ENCODE measurements at regions not wholly inside any gene's neighbourhood (a gene's known extent, or its start where the extent isn't known, plus 50 kb on each side); places are given as distances from the start of the nearest gene placed in this dataset.
A peak's percentile ranks its signal among the peaks of the same experiment; 100 is the strongest.

GRCh38 chr6:95318137-95318536, 259.2 kb upstream of the MANEA start:
- no peak overlapping the region for H3K4me3 ChIP-seq (ENCODE audit: low read depth, poor library complexity, severe bottlenecking)
- no peak for TF ChIP-seq CTCF (IDR thresholded peaks at IDR 0.05)
- TF ChIP-seq POLR2A (IDR thresholded peaks at IDR 0.05) = no peak
- no peak for DNase-seq (ENCODE audit: low spot score in 2 of 2)
- intact Hi-C loops (cut with DNase I; ENCODE audit: low total_unique reads) = no loop called here
- WGBS, 2 donors = 84 to 93% methylated on average over 1 of the region's 1 CpG

DNA sequence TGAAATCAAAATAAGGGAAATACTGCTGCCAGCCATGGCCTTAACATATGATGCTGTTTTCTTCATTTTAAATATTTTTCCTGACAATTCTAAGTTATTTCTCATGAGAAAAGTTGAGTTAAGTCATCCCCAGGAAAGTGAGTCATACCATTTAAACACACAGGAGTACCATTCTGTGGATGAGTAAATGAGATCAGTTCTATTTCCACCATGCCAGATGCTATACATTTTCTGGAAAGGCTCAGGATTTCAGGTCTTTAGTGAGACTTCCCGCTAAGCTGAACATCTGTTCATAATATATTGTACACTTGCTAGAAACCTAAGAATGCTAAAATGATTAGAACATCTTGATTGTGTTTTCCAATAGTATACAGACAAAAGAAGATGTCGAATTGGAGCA, 256.2 kb upstream of the MANEA start:
- no peak for DNase-seq (ENCODE audit: low spot score in 2 of 2)
- H3K4me3 ChIP-seq (ENCODE audit: low read depth, poor library complexity, severe bottlenecking) = no peak overlapping the region
- no peak for TF ChIP-seq CTCF (IDR thresholded peaks at IDR 0.05)
- TF ChIP-seq POLR2A (IDR thresholded peaks at IDR 0.05) = no peak
- 42 to 45% methylated on average over 2 of the region's 2 CpGs for WGBS, 2 donors
- intact Hi-C loops (cut with DNase I; ENCODE audit: low total_unique reads) = no loop called here

GRCh38 chr6:95325916-95326315, 251.4 kb upstream of the MANEA start:
- DNase-seq (ENCODE audit: low spot score in 2 of 2) = no peak
- H3K4me3 ChIP-seq (ENCODE audit: low read depth, poor library complexity, severe bottlenecking) = no peak overlapping the region
- WGBS, 2 donors = 27 to 28% methylated on average over 1 of the region's 1 CpG
- TF ChIP-seq CTCF (IDR thresholded peaks at IDR 0.05) (no peak), POLR2A (IDR thresholded peaks at IDR 0.05) (no peak)
- intact Hi-C loops (cut with DNase I; ENCODE audit: low total_unique reads) = no loop called here

DNA sequence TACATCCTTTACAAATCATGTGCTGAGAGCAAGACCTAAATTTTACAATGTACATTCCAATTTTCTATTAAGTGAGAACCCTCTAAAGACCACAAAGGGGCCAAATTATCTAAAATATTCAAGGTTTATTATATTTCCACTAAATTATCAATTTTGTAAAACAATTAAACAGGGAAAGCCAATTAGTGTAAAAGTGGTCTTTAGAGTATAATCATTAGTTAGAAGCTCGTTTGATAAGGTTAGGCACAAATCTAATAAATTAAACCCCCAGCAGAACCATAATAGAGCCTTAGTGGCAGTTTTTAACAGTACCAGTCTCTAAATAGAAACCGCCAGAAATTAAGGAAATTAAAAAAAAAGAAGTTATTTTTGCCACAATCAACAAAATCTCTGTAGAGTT, 249.1 kb upstream of the MANEA start:
- no peak for TF ChIP-seq CTCF (IDR thresholded peaks at IDR 0.05)
- no peak for TF ChIP-seq POLR2A (IDR thresholded peaks at IDR 0.05)
- WGBS, 2 donors = 57 to 79% methylated on average over 2 of the region's 2 CpGs

GRCh38 chr6:95352064-95352795, 225.1 kb upstream of the MANEA start:
- 49% methylated on average over 3 of the region's 3 CpGs for WGBS, 2 donors
- intact Hi-C loops (cut with DNase I; ENCODE audit: low total_unique reads) = no loop called here
- no peak for DNase-seq (ENCODE audit: low spot score in 2 of 2)
- TF ChIP-seq POLR2A (IDR thresholded peaks at IDR 0.05) = no peak
- no peak overlapping the region for H3K4me3 ChIP-seq (ENCODE audit: low read depth, poor library complexity, severe bottlenecking)

More for the DNA sequence above, 249.1 kb upstream of the MANEA start:
- intact Hi-C loops (cut with DNase I; ENCODE audit: low total_unique reads) = no loop called here
- DNase-seq (ENCODE audit: low spot score in 2 of 2) = no peak
- no peak overlapping the region for H3K4me3 ChIP-seq (ENCODE audit: low read depth, poor library complexity, severe bottlenecking)

- peak in 1 of 2 donors; percentile 68 for DNase-seq (ENCODE audit: low spot score in 2 of 2)
- TF ChIP-seq CTCF (IDR thresholded peaks at IDR 0.05) (no peak), POLR2A (IDR thresholded peaks at IDR 0.05) (no peak)
- WGBS, 2 donors = 95% methylated on average over 10 of the region's 10 CpGs
- no peak overlapping the region for H3K4me3 ChIP-seq (ENCODE audit: low read depth, poor library complexity, severe bottlenecking)
- intact Hi-C loops (cut with DNase I; ENCODE audit: low total_unique reads) = no loop called here
Observed at GRCh38 chr6:95354551-95354950, 222.8 kb upstream of the MANEA start.

All from lower leg skin (tissue), 4 donors.